Panc1 (cell line): ENCODE measurements at regions not wholly inside any gene's neighbourhood (a gene's known extent, or its start where the extent isn't known, plus 50 kb on each side); places are given as distances from the start of the nearest gene placed in this dataset.
"Not testable (repeated sequence)": the region's sequence is repeated elsewhere in the genome, so short reads cannot be mapped to it uniquely, and the experiment has no call there.

Source experiments
- POLR2AphosphoS5 ChIP-seq: IDR thresholded peaks from 2 replicates; pipeline ENCODE4 v1.6.1; 2012; ENCODE audit warnings: mild to moderate bottlenecking, low read depth, low read length, moderate library complexity
- TF ChIP-seq, protein P1 (sequence below): fragments of 450-650 bp; IDR thresholded peaks from 2 replicates; pipeline ENCODE4 v1.5.1; 2017; ENCODE audit warnings: mild to moderate bottlenecking

DNA sequence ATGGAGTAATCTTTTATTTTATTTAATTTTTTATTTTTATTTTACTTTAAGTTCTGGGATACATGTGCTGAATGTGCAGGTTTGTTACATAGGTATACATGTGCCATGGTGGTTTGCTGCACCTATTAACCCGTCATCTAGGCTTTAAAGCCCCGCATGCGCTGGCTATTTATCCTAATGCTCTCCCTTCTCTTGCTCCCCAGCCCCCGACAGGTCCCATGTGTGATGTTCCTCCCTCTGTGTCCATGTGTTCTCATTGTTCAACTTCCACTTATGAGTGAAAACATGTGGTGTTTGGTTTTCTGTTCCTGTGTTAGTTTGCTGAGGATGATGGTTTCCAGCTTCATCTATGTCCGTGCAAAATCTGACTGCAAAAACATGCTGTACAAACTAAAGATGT, 142.5 kb downstream of the OTOL1 start:
- TF ChIP-seq, protein P1, sequence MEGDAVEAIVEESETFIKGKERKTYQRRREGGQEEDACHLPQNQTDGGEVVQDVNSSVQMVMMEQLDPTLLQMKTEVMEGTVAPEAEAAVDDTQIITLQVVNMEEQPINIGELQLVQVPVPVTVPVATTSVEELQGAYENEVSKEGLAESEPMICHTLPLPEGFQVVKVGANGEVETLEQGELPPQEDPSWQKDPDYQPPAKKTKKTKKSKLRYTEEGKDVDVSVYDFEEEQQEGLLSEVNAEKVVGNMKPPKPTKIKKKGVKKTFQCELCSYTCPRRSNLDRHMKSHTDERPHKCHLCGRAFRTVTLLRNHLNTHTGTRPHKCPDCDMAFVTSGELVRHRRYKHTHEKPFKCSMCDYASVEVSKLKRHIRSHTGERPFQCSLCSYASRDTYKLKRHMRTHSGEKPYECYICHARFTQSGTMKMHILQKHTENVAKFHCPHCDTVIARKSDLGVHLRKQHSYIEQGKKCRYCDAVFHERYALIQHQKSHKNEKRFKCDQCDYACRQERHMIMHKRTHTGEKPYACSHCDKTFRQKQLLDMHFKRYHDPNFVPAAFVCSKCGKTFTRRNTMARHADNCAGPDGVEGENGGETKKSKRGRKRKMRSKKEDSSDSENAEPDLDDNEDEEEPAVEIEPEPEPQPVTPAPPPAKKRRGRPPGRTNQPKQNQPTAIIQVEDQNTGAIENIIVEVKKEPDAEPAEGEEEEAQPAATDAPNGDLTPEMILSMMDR: not testable (repeated sequence)
- TF ChIP-seq POLR2AphosphoS5: not testable (repeated sequence)
